Jurkat, Clone E6-1 (cell line): ENCODE measurements at regions not wholly inside any gene's neighbourhood (a gene's known extent, or its start where the extent isn't known, plus 50 kb on each side); places are given as distances from the start of the nearest gene placed in this dataset.
"Not testable (repeated sequence)": the region's sequence is repeated elsewhere in the genome, so short reads cannot be mapped to it uniquely, and the experiment has no call there.

ENCODE experiments used
- DNase-seq: peaks from one replicate; pipeline ENCODE4 v3.0.0-alpha.2; 2011; ENCODE audit warnings: low read depth, low spot score
- H3K4me3 ChIP-seq: 2 replicates; pipeline ENCODE4 v1.5.1; 2011; ENCODE audit warnings: mild to moderate bottlenecking, low read length, control low read depth, moderate library complexity

- DNase-seq = no peak
These were observed 662.5 kb downstream of the RAPGEF2 start for GRCh38 chr4:159765382-159765781.

DNA sequence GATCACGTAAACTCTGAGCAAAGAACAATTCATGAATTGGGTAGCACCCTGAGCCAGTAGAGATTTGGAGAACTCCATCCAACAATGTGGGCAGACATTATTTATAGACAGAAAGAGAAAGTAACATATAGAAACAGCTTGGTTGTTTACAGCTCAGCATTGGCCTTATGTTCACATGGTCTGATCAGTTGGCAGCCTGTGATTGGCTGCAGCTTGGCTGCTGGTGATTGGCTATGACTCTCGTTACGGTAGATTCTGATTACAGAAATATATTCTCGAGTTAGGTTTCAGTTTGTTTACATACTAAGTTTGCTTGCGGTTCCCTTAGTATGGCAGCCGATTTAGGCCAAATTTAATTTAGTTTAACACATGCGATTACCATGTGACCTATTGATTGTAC lies 663.4 kb downstream of the RAPGEF2 start:
- H3K4me3 ChIP-seq = no peak overlapping the region
- no peak for DNase-seq

More at GRCh38 chr4:159765382-159765781, 662.5 kb downstream of the RAPGEF2 start:
- no peak overlapping the region for H3K4me3 ChIP-seq

- H3K4me3 ChIP-seq = no peak overlapping the region
- DNase-seq = no peak
These were observed 664.5 kb downstream of the RAPGEF2 start for GRCh38 chr4:159767406-159767805.

GRCh38 chr4:159768016-159768415 lies 665.1 kb downstream of the RAPGEF2 start:
- H3K4me3 ChIP-seq = no peak overlapping the region
- DNase-seq = no peak

GRCh38 chr4:159770401-159770800 lies 667.5 kb downstream of the RAPGEF2 start:
- no peak overlapping the region for H3K4me3 ChIP-seq
- no peak for DNase-seq

GRCh38 chr4:159770969-159771368 lies 668.1 kb downstream of the RAPGEF2 start:
- no peak for DNase-seq
- no peak overlapping the region for H3K4me3 ChIP-seq

GRCh38 chr4:159776961-159777360 lies 674.1 kb downstream of the RAPGEF2 start:
- H3K4me3 ChIP-seq = no peak overlapping the region
- DNase-seq = no peak

DNA sequence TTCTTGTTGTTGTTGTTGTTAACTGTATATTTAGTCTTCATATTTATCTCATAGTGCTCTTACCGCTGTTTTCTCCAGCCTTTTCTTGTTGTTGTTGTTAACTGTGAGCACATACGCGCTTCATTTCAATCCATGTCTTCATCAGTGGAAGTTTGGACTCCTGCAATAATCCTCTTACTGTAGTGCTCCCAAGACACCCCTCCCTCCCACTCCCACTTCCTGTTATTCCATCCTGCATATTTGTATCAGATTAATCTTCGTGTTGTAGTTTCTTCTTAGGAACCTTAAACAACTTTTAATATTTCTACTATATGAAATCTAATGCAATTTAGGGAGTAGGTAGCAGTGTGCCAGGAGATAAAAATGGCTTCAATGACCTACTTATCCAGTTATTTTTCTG lies 674.8 kb downstream of the RAPGEF2 start:
- no peak overlapping the region for H3K4me3 ChIP-seq
- DNase-seq = no peak

DNA sequence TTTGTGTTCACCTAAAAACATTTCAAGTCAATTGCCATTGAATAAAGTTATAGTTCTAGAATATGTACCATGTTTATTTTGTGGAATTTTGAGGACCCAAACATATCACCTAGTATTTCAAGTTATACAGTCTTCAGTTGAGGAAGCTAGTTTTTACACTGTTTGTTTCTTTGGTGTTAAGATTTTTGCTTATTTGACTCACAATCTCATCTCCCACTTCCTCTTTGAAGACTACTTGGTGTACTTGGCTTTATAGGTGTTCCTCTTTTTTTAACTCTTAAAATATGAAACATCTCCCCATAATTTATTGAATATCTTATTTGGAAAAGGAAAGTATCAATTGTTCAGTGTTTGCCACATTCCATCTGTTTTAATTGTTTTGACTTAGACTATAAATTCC lies 675.4 kb downstream of the RAPGEF2 start:
- H3K4me3 ChIP-seq = no peak overlapping the region
- DNase-seq = no peak

DNA sequence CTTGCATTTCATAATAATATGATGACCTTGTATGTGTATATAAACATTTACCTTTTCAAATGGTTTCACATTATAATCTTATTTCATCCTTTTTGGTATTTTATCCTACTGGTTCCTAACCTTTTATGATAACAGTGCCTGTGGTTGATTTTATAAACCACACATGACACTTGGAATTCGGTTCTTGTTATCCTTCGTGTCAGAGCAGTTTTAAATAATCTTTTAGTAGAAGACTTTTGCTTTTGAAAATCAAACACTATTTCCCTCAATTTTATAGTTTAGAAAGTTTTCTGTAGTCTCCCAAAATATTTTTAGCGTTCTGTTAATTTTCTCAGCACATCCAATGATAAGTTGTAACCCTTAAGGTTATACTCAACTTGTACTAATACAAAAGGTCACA lies 676.8 kb downstream of the RAPGEF2 start:
- H3K4me3 ChIP-seq = no peak overlapping the region
- DNase-seq = no peak

DNA sequence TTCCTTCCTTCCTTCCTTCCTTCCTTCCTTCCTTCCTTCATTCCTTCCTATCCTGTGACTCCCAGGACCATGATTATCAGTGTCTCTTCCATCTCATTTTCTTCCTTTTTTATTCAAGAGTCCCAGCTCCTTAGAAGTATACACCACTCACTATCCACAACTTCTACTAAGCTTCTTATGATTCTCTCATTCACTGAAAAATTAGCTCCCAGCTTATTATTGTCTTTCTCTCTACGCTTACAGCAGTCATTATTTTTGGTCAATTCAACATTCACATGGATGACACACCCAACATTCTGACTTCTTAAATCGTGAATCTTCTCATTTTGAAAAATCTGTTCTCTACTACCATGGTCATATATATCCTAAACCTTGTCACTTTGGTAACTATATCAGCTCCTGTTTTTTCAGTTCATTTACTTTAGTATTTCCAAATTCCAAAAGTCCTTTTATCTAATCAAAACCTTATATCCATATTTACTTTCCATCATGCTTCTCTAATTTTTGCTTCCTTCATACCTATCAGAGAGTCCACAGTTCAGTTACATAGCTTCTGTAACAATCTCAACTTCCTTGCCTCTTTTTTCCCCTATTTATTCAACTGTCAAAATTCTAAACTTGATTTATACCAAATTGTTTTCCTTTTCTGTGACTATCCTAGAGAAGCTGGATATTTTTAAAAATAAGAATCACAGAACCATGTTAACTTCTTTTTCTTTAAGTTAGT lies 677.5 kb downstream of the RAPGEF2 start:
- DNase-seq = no peak
- H3K4me3 ChIP-seq = no peak overlapping the region

GRCh38 chr4:159787901-159788300 lies 685.0 kb downstream of the RAPGEF2 start:
- no peak overlapping the region for H3K4me3 ChIP-seq
- no peak for DNase-seq

DNA sequence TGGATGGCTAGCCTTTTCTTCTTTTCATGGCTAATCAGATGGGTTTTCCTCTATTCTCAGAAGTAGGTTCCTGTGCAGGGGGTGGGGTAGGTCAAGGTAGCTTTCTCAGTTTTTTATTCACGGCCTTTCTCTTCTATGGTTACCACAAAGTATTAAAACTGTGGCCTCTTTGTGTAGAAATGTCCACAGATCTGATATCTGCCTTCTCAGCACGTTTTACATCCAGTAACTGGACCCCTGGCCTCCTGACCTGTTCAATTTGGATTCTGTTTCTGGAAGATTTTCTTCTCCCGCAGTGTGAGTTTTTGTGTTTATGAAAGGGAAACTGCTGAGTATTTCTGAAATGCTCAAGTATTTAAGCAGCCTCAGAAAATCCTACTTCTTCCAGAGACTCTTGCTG lies 688.5 kb downstream of the RAPGEF2 start:
- H3K4me3 ChIP-seq = no peak overlapping the region
- DNase-seq = no peak

DNA sequence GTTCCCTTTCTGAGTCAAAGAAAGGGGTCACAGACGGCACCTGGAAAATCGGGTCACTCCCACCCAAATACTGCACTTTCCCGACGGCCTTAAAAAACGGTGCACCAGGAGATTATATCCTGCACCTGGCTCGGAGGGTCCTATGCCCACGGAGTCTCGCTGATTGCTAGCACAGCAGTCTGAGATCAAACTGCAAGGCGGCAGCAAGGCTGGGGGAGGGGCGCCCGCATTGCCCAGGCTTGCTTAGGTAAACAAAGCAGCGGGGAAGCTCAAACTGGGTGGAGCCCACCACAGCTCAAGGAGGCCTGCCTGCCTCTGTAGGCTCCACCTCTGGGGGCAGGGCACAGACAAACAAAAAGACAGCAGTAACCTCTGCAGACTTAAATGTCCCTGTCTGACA lies 701.7 kb downstream of the RAPGEF2 start:
- H3K4me3 ChIP-seq, DNase-seq: not testable (repeated sequence)

DNA sequence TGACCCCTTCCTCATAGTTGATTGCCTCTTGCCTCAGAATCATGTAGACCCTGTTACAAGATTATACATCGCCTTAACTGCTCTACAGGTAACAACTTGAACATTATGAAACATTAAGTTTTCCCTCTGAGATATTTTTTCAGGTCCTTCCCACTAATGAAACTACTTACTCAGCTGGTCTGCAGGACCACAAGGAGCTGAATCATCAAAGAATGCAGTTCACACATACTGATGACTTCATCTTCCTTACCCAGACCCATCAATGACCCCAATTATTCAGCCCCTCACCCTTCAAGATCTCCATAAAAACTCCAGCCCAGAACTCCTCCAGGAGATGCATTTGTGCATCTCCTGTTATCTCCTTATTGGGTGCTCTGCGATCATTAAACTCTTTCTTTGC lies 720.9 kb downstream of the RAPGEF2 start:
- DNase-seq = no peak
- H3K4me3 ChIP-seq = no peak overlapping the region

- no peak overlapping the region for H3K4me3 ChIP-seq
- DNase-seq = no peak
These were observed 725.8 kb downstream of the RAPGEF2 start for GRCh38 chr4:159828687-159829086.

- no peak for DNase-seq
- H3K4me3 ChIP-seq = no peak overlapping the region
These were observed 726.3 kb downstream of the RAPGEF2 start for GRCh38 chr4:159829184-159829583.

- DNase-seq = no peak
- H3K4me3 ChIP-seq = no peak overlapping the region
These were observed 734.2 kb downstream of the RAPGEF2 start for GRCh38 chr4:159837071-159837470.

DNA sequence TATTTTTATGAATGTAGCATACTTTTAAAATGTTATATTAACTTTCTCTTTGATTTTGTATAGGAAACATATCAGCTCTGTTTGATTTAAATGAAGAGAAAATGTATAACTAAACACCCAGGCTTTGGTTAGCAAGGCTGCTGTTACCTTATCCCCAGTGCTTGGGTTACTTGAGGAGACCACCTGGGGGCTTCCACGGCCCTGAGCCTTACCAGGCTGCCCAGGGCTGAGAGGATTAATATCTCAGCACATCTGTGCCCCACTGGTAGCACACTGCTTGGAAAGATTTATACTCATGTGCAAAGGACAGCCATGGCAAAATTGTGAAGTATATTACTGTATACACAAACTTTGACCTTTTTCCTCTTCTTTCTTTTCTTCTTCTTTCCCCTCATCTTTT lies 752.9 kb downstream of the RAPGEF2 start:
- H3K4me3 ChIP-seq = no peak overlapping the region

GRCh38 chr4:159856451-159856850 lies 753.6 kb downstream of the RAPGEF2 start:
- no peak overlapping the region for H3K4me3 ChIP-seq
- DNase-seq = no peak

More for the DNA sequence above, 752.9 kb downstream of the RAPGEF2 start:
- no peak for DNase-seq

- no peak for DNase-seq
- no peak overlapping the region for H3K4me3 ChIP-seq
These were observed 756.8 kb downstream of the RAPGEF2 start for GRCh38 chr4:159859656-159860148.
